ENCODE measurements at regions not wholly inside any gene's neighbourhood (a gene's known extent, or its start where the extent isn't known, plus 50 kb on each side); places are given as distances from the start of the nearest gene placed in this dataset.

DNA sequence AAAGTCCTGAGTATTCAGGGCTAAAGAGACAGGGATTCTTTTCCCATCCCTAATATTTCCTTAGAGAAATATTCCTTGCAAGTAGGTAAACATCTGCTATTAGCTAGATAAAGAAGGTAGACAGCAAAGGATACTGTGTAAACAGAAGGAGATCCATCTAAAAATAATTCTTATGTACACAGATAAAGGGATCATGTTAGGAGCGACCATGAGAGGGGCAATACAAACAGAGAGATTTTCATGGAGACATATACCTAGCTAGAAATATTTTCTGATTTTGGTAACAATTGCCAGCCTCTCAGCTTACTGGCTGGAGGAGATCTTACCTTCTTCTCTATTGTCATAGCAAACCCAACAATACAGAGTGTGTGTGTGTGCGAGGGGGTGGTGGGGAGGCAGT, 184.6 kb upstream of the DMAC1 start:
- DNase-seq (ENCODE audit: low spot score) = no peak

DNA sequence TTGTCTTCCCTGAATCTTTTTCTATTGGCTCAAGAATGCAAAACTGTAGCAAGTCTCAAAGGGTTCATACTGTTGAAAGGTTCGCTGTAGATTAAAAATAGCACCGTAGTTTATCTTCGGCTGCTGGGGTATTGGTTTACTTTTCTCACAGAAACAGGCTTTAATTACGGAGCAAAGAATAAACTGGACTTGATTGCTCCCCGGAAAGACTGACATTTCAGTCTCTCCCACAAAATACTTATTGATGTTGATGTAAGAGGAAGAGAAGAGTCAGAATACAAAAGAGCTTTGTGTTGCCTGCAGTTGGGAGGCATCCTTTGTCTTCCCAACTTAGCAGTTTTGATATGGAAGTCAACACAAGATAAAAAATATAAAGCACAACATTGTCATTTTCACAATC, 183.9 kb upstream of the DMAC1 start:
- no peak for DNase-seq (ENCODE audit: low spot score)

DNA sequence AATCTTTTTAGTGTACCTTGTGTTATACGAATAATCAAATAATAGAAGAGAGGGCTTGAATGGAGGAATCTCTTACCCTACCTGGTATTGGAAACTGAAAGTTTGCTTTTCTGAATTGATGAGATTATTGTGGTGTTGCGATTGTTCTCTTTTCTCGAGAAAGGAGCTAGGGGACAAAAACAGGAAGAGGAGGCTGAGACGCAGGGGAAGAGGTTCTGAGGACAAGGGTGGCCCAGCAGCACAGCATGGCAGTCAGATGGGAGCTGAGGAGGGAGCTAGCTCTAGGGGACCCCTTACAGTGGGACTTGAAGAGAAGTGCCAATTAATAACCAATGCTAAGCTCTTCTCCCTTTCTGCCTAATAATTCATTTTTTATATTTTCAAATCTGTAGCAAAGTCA, 183.3 kb upstream of the DMAC1 start:
- no peak for DNase-seq (ENCODE audit: low spot score)

DNA sequence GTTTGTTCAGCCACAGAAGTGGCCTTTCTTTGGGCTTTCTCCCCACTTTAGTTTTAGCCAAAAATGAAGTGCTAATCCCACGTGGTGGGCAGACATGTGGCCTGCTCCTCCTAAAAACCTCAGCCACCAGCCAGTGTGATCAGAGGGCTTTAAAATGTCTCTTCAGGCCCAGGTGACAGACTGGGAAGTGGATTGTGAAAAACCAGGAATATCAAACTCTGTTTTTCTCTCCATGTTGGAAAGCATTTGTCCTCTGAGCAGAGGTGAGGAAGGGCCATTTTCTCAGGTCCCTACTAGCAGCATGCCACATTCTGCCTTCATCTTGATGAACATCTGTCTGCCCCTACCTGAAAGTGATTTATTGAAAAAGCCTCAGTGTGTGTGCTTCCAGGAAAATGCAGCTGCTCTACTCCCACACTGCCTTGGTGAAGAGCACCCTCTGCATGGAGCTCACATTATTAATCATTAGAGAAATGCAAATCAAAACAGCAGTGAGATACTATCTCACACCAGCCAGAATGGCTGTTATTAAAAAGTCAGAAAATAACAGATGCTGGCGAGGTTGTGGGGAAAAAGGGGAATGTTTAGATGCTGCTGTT, 181.2 kb upstream of the DMAC1 start:
- peak; percentile 19 for DNase-seq (ENCODE audit: low spot score)

DNA sequence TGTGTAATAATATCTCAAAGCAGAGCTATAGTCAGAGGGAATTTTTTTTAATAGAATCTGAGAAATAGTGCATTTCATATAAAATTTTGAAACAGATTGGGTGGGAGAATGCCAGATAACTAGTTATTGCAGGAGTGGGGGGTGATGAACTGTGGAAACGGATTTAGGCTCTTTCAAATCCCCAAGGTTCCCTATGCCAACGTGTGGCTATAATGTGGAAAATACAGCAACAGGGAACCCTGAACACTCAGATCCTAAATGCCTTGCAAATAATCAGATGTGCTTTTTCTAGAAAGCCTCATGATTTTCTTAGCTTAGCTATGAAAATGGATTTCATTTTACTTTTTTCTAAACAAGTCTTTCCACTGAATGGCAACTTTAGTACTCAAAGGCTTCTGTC, 180.5 kb upstream of the DMAC1 start:
- DNase-seq (ENCODE audit: low spot score) = no peak

DNA sequence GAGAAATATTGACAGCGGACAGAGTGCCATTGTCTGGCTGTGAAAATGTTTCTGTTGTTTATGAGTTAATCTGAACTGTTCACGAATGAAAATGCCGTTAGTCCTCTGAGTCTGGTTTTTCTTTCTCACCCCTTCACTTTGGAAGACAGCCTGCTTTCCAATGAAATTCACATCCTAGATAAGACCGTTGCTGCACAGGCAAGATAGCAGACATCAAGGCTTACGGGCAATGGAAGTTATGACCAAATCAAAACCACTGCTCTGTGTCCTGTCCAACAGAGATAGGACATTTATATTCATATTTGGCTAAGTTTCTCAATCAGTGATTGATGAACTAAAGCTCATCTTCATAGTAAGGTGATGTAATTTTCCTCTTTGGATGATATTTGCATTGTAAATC, 180.0 kb upstream of the DMAC1 start:
- no peak for DNase-seq (ENCODE audit: low spot score)

DNA sequence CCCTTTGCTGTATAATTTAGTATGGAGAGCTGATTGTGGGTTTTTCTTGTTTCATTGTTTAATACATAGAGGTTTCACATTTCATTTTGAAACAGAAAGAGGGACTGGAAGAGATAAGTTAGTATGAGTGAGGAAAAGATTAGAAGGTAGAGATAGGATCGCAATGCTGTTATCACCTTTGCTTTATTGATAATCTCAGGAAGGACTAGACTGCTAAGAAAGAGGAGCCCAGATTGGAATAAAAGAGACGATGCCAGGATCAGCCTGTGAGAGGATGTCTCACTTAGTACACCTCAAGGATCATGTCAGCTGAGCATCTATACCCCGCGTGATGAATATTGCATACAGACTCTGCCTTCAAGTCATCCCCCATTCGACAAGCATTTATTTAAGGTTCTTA, 178.0 kb upstream of the DMAC1 start:
- DNase-seq (ENCODE audit: low spot score) = no peak

DNA sequence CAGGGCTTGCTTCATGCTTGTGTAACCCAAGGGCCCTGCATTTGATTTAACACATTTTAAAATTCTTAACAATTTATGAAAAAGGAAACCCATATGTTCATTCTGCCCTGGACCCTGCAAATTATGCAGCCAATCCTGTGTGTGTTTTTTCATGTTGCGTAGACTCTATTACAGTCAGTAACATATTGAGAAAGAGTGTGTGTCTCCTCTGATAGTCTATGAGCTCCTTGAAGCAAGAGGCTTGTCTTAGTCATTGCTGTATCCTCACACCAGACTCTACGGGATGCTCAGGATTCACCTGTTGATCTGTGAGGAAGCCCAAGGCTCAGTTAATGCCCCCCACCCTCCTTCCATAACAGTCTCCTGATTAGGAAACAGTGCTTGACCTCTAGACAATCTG, 177.3 kb upstream of the DMAC1 start:
- no peak for DNase-seq (ENCODE audit: low spot score)

DNA sequence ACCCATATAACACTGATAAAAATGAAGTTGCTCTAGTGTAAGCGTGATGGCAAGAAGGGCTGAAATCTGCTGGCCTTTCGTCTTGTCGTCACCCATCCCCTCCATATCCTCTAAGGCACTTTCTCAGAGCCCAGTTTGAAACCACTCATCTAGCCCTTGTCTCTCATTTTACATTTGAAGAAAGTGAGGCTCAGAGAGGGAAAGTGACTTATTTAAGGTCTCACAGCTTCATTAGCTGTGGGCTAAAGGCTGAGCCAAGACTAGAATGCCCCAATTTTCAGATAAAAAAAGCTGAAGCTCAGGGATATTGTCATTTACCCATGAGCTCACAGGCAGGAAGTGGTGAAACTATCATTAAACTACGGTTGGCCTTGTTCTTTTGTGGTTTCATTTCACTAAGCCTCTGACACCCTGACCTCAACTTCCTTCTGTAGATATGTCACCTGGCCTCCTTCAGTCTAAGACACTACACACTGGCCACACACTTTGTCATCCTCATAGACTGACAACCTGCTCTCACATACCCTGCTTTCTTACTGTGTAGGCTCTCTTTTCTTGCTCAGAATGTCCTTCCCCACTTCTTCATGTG, 176.7 kb upstream of the DMAC1 start:
- DNase-seq (ENCODE audit: low spot score) = no peak

DNA sequence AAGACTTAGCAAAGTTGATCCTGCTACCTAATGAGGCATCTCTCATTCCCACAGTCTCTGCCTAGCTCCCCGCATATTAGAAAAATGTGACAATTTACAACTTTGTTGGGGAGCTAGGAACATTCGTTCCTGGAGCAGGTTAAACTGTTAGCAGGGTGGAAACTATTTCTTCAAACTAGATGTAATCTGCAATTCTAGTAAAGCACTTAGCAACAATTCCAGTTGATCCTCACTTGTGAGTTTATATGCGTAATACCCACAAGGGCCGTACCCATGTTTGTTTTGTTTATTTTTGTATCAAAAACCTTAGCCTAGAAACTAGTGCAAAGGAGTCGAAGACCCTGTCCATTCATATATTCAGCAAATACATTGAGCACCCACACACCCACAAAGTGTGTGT, 175.8 kb upstream of the DMAC1 start:
- DNase-seq (ENCODE audit: low spot score) = no peak

DNA sequence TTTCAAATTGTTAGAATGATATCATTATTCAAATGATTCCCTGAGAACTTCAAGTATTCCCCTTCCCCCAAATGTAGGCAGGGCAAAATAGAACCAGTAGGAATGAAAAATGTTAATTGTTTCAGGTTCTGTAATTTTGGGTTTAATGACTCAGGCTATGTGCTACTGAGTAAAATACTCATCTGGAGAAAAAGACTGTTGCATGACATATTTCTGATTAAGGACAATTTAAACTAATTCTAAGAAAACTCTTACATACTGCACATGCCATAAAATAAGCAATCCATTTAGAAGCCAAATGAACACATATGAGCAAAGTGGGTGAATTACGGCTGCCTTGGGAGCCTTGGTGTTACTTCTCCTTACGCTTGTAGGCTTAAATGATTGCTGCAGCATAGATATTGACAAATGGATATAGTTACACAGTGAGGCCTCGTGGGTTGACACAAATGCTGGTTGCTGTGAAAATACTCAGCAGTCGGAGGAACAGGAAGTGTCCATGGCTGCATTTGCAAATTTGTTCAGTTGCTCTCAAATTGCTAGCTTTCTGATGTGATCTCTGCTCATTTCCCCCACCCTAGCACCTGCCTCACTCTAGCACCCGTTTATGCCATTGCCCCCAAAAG, 174.9 kb upstream of the DMAC1 start:
- no peak for DNase-seq (ENCODE audit: low spot score)

DNA sequence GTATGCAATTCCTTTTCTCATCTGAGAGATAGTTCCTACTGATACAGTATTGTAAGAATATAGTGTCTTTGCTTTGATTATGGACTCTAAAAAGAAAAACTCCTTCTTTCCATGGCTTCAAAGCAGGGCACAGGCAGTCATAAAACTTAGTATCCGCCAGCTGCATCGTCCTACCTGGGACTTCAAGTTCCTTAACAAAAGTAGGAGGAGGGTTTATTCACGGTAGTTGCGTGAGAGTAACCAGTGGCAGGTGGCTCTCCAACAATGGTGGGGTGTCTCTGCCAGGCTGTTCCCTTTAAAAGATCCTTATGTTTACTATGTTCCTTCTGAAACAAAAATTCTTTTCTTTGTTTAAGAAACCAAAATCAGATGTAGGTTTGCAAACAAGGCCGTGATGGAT, 173.5 kb upstream of the DMAC1 start:
- DNase-seq (ENCODE audit: low spot score) = no peak

DNA sequence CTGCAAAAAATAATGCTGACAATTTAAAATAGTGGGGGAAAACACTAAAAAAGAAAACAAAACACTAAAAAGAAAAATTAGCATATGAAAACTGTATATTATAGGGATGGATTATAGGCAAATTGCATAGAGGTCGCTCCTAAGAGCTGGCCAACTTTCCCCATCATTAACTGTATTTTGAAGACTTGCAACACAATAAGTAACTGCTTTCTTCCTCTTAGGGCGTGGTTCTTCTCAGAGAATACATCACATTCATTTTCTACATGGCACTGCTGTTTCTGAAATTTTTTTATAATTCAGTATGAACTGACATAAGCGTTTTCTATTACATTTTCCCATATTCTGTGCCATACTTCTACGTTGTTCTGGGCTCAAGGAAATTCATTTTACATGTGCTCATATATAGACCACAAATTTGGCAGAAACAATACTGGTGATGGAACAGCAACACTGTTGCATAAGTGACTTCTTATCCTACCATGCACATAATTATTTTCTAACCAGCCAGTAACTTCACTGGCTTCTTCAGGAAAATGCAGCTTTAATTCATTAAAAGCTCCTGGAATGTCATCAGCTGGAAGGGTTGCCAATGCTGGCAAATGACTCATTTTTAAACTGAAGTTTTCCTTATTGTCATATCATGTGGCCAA, 171.2 kb upstream of the DMAC1 start:
- DNase-seq (ENCODE audit: low spot score) = no peak

DNA sequence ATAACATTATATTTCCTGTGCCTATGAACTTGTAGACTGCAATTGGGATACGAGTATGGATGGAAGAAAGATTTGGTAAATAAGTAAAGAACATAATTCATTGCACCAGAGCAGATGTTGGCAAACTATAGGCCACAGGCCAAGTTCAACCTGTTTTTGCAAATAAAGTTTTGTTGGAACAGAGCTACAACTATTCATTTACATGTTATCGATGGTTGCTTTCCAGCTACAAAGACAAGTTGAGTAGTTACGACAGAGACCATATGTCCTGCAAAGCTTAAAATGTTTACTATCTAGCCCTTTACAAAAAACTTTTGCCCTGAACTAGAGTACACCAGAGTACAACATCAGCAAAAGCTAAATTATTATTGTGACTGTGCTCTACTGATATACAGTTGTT, 169.1 kb upstream of the DMAC1 start:
- no peak for DNase-seq (ENCODE audit: low spot score)

DNA sequence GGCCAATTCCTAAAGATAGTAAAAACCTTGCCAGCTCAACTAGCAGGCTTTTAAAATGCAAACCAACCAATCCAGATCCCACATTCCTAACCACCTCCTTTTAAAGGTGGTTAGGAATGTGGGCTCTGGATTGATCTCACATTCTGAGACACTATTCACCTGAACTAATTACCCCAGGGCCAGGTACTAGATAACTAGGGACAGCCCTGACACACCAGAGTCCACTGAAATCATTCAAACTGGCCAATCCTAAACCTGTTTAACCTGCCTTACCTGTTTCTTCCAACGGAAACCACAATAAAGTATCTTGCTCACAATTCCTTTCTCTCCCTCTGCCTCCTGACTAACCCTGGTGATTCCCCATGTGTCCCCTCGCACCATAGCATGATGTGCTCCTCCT, 168.3 kb upstream of the DMAC1 start:
- DNase-seq (ENCODE audit: low spot score) = no peak

DNA sequence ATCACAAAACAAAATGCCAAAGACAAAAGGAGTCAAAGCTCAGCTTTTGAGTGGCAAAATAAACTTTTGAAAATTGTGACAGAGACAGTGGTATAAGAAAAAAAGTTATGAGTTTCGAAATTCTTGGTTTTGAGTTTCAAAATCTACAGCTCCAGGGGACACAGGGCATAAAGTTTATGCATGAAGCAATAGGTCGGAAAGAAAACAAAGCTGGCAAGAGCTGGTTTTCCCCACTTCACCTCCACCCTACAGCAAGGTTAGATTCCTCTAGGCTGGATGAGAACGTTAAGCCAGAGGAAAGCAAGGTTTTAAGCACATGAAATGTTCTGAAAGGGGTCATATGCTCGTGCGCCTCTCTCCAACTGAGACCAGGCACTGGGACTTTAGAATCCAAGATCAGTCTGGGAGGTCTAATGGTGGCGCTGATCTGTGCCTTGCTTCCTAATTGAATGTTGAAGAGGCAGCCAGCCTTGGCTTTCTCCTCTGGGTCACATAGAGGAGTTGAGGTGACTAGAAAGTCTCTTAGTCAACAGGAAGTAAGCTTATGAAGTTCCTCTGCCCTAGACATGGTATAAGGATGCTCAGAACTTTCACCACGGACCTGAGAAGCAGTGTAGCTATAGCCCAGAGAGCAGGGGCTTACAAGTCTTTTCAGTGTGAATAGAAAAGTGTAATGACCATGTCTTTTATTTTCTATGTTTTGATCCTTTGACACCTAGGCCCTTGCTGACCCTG, 167.7 kb upstream of the DMAC1 start:
- no peak for DNase-seq (ENCODE audit: low spot score)

DNA sequence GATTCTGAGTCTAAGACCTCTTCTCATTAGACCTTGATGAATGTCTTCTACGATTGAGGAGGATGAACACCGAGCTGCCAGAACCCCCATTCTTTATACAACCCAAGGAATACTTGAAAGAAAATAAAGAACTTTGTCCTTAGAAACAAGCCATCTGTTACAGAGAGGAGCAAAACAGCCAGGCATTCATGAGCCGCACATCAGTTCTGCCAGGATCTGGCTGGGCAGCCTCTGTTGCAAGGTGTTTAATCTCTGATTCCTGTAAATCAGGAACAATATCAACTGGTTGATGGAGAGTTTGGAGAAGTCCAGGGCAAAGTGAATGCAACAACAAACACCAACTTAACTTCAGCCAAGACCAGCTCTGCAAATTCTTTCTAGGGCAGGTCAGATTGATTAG, 165.5 kb upstream of the DMAC1 start:
- no peak for DNase-seq (ENCODE audit: low spot score)

DNA sequence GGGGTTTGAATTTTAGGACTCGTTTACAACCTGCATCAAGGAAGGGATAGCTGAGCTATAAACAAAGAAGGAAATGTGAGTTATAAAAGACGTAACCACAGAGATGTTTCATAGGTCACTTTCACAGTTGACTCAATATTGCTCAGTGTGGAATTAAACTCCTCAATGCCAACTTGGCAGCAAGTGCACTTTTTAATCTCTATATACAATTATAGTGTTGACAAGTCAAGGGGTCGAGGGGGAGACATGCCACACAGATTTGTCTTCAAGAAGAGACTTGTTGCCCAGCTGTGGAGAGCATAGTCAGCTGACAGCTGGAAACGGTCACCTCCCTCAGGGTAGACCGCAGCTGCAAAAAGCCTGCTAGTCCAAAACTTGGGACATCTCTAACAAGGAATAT, 163.4 kb upstream of the DMAC1 start:
- no peak for DNase-seq (ENCODE audit: low spot score)

DNA sequence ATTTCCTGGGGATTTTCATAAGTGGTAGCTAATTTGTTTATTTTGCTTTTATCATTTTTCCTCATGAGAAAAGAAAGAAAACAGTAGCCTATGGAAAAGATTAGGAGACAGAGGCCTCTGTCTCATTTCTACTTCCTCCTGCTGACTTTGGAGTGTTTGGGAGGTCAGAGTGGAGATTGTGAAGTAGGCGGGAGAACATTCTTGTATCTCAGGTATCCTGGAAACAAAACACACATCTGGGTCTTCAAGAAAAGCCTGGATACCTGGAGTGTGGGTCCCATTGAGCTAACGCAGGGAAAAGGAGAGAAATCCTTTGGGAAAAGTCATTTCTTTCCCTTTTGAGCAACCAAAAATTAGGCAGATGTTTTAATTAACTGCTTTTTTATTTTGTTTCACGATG, 161.5 kb upstream of the DMAC1 start:
- DNase-seq (ENCODE audit: low spot score) = no peak

DNA sequence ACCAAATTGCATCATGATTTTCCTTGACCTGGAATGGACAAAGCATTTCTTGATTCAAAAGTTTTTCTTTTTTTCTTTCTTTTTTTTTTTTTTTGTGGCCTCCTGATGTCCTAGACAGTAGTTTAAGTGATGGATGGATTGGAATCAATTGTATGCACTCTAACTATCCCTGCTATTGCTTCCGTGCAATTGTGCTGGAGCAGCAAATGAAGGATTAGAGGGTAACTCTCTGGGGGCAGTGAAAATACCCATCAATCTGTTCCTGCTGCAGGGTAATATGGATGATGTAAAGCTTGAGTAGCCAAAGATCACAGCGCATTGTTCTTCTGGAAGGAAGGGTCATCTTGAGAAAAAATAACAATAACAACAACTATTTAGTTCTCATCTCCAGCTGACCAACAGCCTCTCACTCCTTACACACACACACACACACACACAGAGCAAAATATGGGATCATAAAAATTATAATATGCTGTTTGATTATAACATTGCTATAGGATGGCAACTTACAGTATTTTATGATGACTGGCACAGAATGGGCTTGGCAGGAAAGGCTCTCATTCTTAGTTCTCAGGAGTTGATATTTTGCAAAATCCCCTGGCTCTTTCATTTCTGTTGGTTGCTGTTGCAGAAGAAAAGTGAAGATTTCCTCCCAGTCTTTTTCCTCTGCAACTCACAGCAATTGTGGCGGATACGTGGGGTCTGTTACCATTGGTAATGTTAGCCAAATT, 160.9 kb upstream of the DMAC1 start:
- peak; percentile 44 for DNase-seq (ENCODE audit: low spot score)

DNA sequence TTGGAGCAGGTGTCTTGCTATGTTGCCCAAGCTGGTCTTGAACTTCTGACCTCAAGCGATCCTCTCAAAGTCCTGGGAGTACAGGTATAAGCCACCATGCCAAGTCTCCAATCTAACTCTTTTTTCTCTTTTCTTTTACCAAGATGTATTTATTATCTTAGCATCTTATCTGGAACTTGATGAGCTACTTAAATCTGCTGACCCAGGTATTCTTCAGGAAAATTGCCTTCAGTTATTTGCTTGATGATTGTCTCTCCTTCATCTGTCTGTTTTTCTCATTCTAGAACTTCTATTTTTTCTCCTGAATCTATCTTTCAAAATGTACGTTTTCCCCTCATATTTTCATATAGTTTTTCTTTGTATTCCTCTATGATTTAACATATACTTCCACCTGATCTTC, 158.2 kb upstream of the DMAC1 start:
- no peak for DNase-seq (ENCODE audit: low spot score)

DNA sequence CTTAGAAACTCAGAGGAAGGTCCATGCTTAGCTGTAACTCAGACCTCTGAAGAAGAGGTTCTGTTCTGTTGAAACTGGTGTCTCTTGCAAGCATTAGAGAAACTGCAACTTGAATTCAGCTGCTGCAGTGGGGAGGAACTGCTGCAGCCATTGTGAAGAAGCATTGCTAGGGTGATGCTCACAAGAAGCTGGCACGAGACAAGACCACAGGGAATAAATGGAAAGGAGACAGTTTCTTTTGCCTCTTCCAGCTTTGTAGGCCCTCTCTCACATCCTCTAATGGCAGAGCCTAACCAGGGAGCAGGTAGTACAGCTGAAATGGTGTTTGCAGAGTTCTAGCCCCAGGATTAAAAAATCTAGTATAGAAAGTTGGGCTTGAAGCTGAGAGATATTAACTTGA, 148.0 kb upstream of the DMAC1 start:
- DNase-seq (ENCODE audit: low spot score) = no peak
